SJCRH30 (cell line): ENCODE measurements at regions not wholly inside any gene's neighbourhood (a gene's known extent, or its start where the extent isn't known, plus 50 kb on each side); places are given as distances from the start of the nearest gene placed in this dataset.

Source experiments
- DNase-seq, 2 experiments: peaks; one replicate each; pipeline ENCODE4 v3.0.0-alpha.2; 2015 to 2020
- H3K27ac ChIP-seq: fragments of 250-450 bp; sonication (Bioruptor Pico); 2 replicates; pipeline ENCODE4 v1.5.1; 2020; ENCODE audit warnings: mild to moderate bottlenecking, moderate library complexity
- H3K27me3 ChIP-seq: fragments of 250-450 bp; sonication (Bioruptor Pico); 2 replicates; pipeline ENCODE4 v1.5.1; 2020; ENCODE audit warnings: mild to moderate bottlenecking, moderate library complexity
- H3K36me3 ChIP-seq: fragments of 250-450 bp; sonication (Bioruptor Pico); 2 replicates; pipeline ENCODE4 v1.5.1; 2020; ENCODE audit warnings: mild to moderate bottlenecking, moderate library complexity
- H3K4me1 ChIP-seq: fragments of 250-450 bp; sonication (Bioruptor Pico); 2 replicates; pipeline ENCODE4 v1.5.1; 2020; ENCODE audit warnings: mild to moderate bottlenecking, moderate library complexity
- H3K4me3 ChIP-seq: fragments of 250-450 bp; sonication (Bioruptor Pico); 2 replicates; pipeline ENCODE4 v1.5.1; 2020; ENCODE audit warnings: mild to moderate bottlenecking, moderate library complexity
- H3K9me3 ChIP-seq: fragments of 250-450 bp; sonication (Bioruptor Pico); replicated peaks from 2 replicates; pipeline ENCODE4 v1.5.1; 2020; ENCODE audit warnings: mild to moderate bottlenecking, moderate library complexity

DNA sequence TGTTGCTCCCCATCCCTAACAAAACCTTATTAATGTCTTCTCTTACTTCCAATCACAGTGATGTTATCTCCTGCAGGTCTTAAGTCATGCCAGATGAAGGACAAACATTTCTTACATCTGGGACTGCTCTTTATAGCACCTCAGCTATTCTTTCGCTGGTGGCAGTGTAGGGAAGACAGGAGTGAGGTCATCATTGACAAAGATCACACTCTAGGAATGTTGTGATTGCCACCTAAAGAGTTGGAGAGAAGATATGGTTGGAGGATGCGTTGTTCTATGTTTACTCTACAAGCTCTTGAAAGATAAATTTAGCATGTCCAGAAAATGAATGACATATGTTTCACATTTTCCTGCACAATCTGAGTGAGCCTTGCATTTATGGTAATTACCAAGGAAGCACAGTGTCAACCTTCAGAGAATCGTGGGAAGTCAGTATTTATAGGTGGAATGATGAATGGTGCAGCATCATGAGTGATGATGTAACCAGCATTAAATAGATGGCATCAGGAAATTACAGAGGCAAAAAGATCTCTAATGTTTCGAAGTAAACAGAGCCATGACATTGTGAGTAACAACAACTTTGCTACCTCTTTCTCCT, 188.1 kb upstream of the STEAP1 start:
- no peaks in the 10 kb centered on the region for H3K9me3 ChIP-seq
- DNase-seq: no peak
- no peak overlapping the region for H3K4me3 ChIP-seq
- H3K36me3 ChIP-seq: no peaks in the 10 kb centered on the region
- H3K27me3 ChIP-seq: no peaks in the 10 kb centered on the region
- H3K4me1 ChIP-seq: no peaks in the 10 kb centered on the region
- H3K27ac ChIP-seq: no peak overlapping the region

DNA sequence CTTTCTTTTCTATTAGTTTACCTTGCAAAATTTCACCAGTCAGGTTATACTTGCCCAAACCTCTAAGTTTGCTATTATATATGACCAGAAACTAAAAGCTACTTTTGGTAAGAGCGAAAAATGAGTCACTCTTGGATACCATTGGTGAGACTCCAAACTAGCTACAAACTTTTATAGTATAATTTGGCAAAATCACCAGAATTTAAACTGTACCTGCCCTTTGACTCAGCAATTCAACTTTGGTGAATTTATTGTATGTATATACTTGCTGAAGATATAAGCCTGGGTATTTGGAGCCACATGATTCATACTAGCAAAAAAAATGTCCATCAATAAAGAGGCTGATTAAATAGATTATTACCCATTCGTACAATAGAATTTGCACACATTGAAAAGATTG, 178.7 kb upstream of the STEAP1 start:
- Histone ChIP-seq H3K36me3 (no peaks in the 10 kb centered on the region), H3K27ac (no peak overlapping the region), H3K4me3 (no peak overlapping the region), H3K4me1 (no peaks in the 10 kb centered on the region), H3K27me3 (no peaks in the 10 kb centered on the region), H3K9me3 (no peaks in the 10 kb centered on the region)
- no peak for DNase-seq

- Histone ChIP-seq H3K27me3 (no peaks in the 10 kb centered on the region), H3K9me3 (no peaks in the 10 kb centered on the region), H3K36me3 (no peaks in the 10 kb centered on the region), H3K4me3 (no peak overlapping the region), H3K4me1 (no peaks in the 10 kb centered on the region), H3K27ac (no peak overlapping the region)
- no peak for DNase-seq
Observed at GRCh38 chr7:89987665-89988064, 166.6 kb upstream of the STEAP1 start.

GRCh38 chr7:89988074-89988473, 166.2 kb upstream of the STEAP1 start:
- Histone ChIP-seq H3K36me3 (no peaks in the 10 kb centered on the region), H3K4me3 (no peak overlapping the region), H3K27ac (no peak overlapping the region), H3K4me1 (no peaks in the 10 kb centered on the region), H3K9me3 (no peaks in the 10 kb centered on the region), H3K27me3 (no peaks in the 10 kb centered on the region)
- no peak for DNase-seq

DNA sequence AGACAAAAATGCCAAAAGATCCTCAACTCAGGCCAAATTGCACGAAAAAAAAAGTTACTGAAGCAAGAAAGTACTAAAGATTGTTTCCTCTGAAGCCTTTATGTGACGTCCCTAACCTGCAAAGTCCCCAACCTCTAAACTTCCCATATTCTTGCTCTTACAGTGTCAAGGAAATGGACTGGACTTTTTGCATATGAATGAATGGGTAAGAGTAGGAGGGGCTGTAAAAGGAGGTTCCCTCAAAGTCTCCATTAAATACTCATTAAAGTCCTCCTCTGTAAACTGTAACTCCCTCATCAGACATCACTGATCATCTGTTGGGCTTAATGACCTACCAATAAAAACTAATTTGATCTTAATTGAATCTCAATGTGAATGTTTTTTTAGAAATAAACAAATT, 164.8 kb upstream of the STEAP1 start:
- Histone ChIP-seq H3K27me3 (no peaks in the 10 kb centered on the region), H3K4me3 (no peak overlapping the region), H3K27ac (no peak overlapping the region), H3K9me3 (no peaks in the 10 kb centered on the region), H3K4me1 (no peaks in the 10 kb centered on the region; the same call in 1 of the 2 replicates), H3K36me3 (no peaks in the 10 kb centered on the region)
- no peak for DNase-seq

- H3K4me1 ChIP-seq: no peaks in the 10 kb centered on the region; the same call in 1 of the 2 replicates
- no peak for DNase-seq
- H3K9me3 ChIP-seq: no peaks in the 10 kb centered on the region
- no peak overlapping the region for H3K27ac ChIP-seq
- no peaks in the 10 kb centered on the region; the same call in 1 of the 2 replicates for H3K27me3 ChIP-seq
- no peaks in the 10 kb centered on the region for H3K36me3 ChIP-seq
- H3K4me3 ChIP-seq: no peak overlapping the region
Observed at GRCh38 chr7:89994483-89994882, 159.8 kb upstream of the STEAP1 start.

GRCh38 chr7:89998554-89998953, 155.7 kb upstream of the STEAP1 start:
- no peaks in the 10 kb centered on the region for H3K9me3 ChIP-seq

GRCh38 chr7:90005836-90006235, 148.4 kb upstream of the STEAP1 start:
- Histone ChIP-seq H3K4me1 (no peaks in the 10 kb centered on the region), H3K4me3 (no peak overlapping the region), H3K27ac (no peak overlapping the region), H3K36me3 (no peaks in the 10 kb centered on the region), H3K27me3 (no peaks in the 10 kb centered on the region), H3K9me3 (no peaks in the 10 kb centered on the region)
- DNase-seq: no peak

More at GRCh38 chr7:89998554-89998953, 155.7 kb upstream of the STEAP1 start:
- Histone ChIP-seq H3K27ac (no peak overlapping the region), H3K27me3 (no peaks in the 10 kb centered on the region; the same call in 1 of the 2 replicates), H3K4me1 (no peaks in the 10 kb centered on the region; the same call in 1 of the 2 replicates), H3K4me3 (no peak overlapping the region), H3K36me3 (no peaks in the 10 kb centered on the region)
- no peak for DNase-seq

GRCh38 chr7:90007001-90007654, 147.1 kb upstream of the STEAP1 start:
- H3K27ac ChIP-seq: no peak overlapping the region
- no peaks in the 10 kb centered on the region for H3K36me3 ChIP-seq
- no peak overlapping the region for H3K4me3 ChIP-seq
- DNase-seq: no peak
- H3K4me1 ChIP-seq: no peaks in the 10 kb centered on the region
- H3K9me3 ChIP-seq: no peaks in the 10 kb centered on the region
- H3K27me3 ChIP-seq: no peaks in the 10 kb centered on the region

GRCh38 chr7:90007831-90008230, 146.4 kb upstream of the STEAP1 start:
- Histone ChIP-seq H3K27me3 (no peaks in the 10 kb centered on the region), H3K4me3 (no peak overlapping the region), H3K36me3 (no peaks in the 10 kb centered on the region), H3K9me3 (no peaks in the 10 kb centered on the region), H3K4me1 (no peaks in the 10 kb centered on the region), H3K27ac (no peak overlapping the region)
- DNase-seq: no peak

GRCh38 chr7:90022213-90022612, 132.1 kb upstream of the STEAP1 start:
- Histone ChIP-seq H3K27ac (no peak overlapping the region), H3K4me1 (no peaks in the 10 kb centered on the region), H3K27me3 (no peaks in the 10 kb centered on the region), H3K9me3 (no peaks in the 10 kb centered on the region), H3K36me3 (no peaks in the 10 kb centered on the region), H3K4me3 (no peak overlapping the region)
- no peak for DNase-seq

DNA sequence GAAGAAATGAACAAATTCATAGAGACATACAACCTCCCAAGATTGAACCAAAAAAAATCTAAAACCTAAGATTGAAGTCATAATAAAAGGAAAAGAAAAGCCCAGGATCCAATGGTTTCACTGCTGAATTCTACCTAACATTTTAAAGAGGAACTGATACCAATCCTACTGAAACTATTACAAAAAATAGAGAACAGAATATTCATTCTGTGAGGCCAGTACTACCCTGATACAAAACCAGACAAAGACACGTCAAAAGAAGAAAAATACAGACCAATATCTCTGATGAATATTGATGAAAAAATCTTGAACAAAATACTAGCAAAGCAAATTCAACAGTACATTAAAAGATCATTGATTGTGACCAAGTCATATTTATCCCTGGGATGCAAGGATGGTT, 128.5 kb upstream of the STEAP1 start:
- Histone ChIP-seq H3K36me3 (no peaks in the 10 kb centered on the region), H3K27me3 (no peaks in the 10 kb centered on the region; the same call in 1 of the 2 replicates), H3K9me3 (no peaks in the 10 kb centered on the region), H3K4me3 (no peak overlapping the region), H3K27ac (no peak overlapping the region), H3K4me1 (no peaks in the 10 kb centered on the region)
- DNase-seq: no peak

DNA sequence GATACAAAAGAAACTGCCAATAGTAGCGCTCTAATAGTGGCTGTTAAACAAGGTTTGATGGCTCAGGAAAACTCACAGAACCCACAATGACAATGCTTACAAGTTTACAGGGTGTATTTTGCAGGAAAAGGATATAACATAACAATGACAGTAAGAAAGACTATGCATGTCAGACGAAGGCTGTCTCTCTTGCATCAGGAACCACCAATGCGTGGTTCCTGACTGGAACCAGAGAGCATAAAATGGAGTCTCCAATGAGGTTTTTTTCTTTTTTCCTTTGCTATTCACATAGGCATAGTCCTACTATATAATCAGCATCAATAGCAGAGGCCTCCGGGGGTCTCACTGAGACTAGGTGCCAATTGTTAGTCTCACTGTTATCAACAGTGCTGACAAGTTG, 120.4 kb upstream of the STEAP1 start:
- Histone ChIP-seq H3K9me3 (no peaks in the 10 kb centered on the region; the same call in 1 of the 2 replicates), H3K27me3 (no peaks in the 10 kb centered on the region; the same call in none of the 2 replicates), H3K27ac (no peak overlapping the region), H3K4me3 (no peak overlapping the region), H3K4me1 (no peaks in the 10 kb centered on the region), H3K36me3 (no peaks in the 10 kb centered on the region)
- no peak for DNase-seq

DNA sequence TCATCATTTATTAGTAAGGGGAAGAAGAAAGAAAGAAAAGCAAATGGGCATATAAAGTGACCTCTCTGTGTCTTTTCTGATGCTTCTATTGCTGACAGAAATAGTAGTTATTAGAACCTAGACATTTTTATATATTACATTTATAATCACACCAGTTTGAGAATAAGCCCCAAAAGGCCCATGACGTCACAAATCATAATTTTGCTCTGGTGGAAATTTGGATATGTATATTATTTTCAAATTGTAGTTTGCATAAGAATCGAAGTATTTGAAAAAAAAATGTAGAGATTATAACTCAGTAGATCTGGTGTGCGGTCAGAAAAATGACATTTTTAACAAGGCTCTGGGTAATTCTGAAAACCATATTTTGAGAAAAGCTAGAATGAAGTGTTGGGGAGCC, 101.2 kb upstream of the STEAP1 start:
- DNase-seq: no peak
- H3K4me1 ChIP-seq: no peaks in the 10 kb centered on the region
- H3K36me3 ChIP-seq: no peaks in the 10 kb centered on the region
- H3K4me3 ChIP-seq: no peak overlapping the region
- H3K27me3 ChIP-seq: no peaks in the 10 kb centered on the region
- no peaks in the 10 kb centered on the region for H3K9me3 ChIP-seq
- no peak overlapping the region for H3K27ac ChIP-seq

GRCh38 chr7:90061077-90061476, 93.2 kb upstream of the STEAP1 start:
- Histone ChIP-seq H3K27ac (no peak overlapping the region), H3K36me3 (no peaks in the 10 kb centered on the region), H3K4me3 (no peak overlapping the region), H3K9me3 (no peaks in the 10 kb centered on the region), H3K4me1 (no peaks in the 10 kb centered on the region), H3K27me3 (no peaks in the 10 kb centered on the region; the same call in 1 of the 2 replicates)
- DNase-seq: no peak

DNA sequence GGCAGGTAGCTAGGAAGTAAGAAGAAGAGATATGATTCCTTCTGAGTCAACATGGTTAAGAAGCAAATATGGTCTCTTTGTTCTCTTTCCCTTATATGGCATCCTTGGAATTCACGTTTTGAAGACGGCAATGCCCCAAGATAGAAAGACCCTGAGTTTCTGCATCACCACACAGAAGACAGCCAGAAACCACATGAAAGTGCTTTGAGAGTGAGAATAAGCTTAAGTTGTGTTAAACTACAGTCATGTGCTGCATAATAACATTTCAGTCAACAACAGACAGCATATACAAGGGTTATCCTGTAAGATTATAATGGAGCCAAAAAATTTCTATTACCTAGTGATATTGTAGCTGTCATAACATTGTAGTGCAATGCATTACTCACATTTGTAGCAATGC, 89.9 kb upstream of the STEAP1 start:
- no peaks in the 10 kb centered on the region; the same call in 1 of the 2 replicates for H3K27me3 ChIP-seq
- H3K4me3 ChIP-seq: no peak overlapping the region
- no peak for DNase-seq
- no peaks in the 10 kb centered on the region for H3K4me1 ChIP-seq
- H3K27ac ChIP-seq: no peak overlapping the region
- no peaks in the 10 kb centered on the region for H3K36me3 ChIP-seq
- H3K9me3 ChIP-seq: no peaks in the 10 kb centered on the region
